ENCODE measurements at regions not wholly inside any gene's neighbourhood (a gene's known extent, or its start where the extent isn't known, plus 50 kb on each side); places are given as distances from the start of the nearest gene placed in this dataset.

DNA sequence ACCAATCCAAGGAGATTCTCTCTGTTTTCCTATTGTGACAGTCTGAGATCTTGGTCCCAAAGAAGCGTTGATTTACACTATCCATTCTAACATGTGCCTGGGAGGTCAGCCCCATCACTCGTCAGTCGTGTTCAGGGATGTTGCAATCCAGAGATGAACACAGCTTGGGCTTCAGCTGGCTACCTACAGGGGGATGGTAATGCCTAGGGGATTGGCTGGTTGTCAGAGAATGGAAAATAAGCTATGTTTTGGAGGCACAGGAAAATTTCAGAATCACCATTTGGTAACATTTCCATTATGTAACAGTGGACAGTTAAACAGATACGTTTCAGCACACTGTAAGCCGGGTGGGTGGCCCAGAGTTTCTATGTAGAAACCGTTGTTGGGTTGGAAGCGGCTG is 147.1 kb upstream of the RALGAPA2 start:
- TF ChIP-seq FOXM1 (IDR thresholded peaks at IDR 0.05; ENCODE audit: low read depth) (no peak), FOXM1 (CRISPR knock-in tag; IDR thresholded peaks at IDR 0.05; ENCODE audit: low read depth) (no peak), ZNF253 (CRISPR knock-in tag; conservative IDR thresholded peaks at IDR 0.05) (no peak), CBFA2T3 (IDR thresholded peaks at IDR 0.05) (no peak), MEF2A (IDR thresholded peaks at IDR 0.05; ENCODE audit: control insufficient read depth, low read depth, low read length) (no peak), ZNF384 (IDR thresholded peaks at IDR 0.05; ENCODE audit: low read depth, low read length) (no peak)
- TF ChIP-seq, protein P1, sequence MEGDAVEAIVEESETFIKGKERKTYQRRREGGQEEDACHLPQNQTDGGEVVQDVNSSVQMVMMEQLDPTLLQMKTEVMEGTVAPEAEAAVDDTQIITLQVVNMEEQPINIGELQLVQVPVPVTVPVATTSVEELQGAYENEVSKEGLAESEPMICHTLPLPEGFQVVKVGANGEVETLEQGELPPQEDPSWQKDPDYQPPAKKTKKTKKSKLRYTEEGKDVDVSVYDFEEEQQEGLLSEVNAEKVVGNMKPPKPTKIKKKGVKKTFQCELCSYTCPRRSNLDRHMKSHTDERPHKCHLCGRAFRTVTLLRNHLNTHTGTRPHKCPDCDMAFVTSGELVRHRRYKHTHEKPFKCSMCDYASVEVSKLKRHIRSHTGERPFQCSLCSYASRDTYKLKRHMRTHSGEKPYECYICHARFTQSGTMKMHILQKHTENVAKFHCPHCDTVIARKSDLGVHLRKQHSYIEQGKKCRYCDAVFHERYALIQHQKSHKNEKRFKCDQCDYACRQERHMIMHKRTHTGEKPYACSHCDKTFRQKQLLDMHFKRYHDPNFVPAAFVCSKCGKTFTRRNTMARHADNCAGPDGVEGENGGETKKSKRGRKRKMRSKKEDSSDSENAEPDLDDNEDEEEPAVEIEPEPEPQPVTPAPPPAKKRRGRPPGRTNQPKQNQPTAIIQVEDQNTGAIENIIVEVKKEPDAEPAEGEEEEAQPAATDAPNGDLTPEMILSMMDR (IDR thresholded peaks at IDR 0.05 in 2 of 3, conservative IDR thresholded peaks at IDR 0.05 in 1 of 3; ENCODE audit: insufficient read depth in 2 of 3, low read depth in 1 of 3, low read length in 3 of 3) = no peak

All from K562 (cell line).